DOHH2 (cell line): ENCODE measurements at regions not wholly inside any gene's neighbourhood (a gene's known extent, or its start where the extent isn't known, plus 50 kb on each side); places are given as distances from the start of the nearest gene placed in this dataset.

Experiments
- EZH2phosphoT487 ChIP-seq: fragments of 200-600 bp; sonication (generic); IDR thresholded peaks from 2 replicates; pipeline ENCODE4 v1.6.1; 2017; ENCODE audit warnings: borderline replicate concordance, mild to moderate bottlenecking, antibody characterized with exemption, low read length, moderate library complexity, mixed read lengths
- TF ChIP-seq, protein P1 (sequence below): fragments of 200-600 bp; sonication (generic); IDR thresholded peaks from one replicate; pipeline ENCODE4 v1.5.1; 2014; ENCODE audit warnings: antibody characterized with exemption, mild to moderate bottlenecking, low read depth, low read length; ENCODE audit not compliant: poor library complexity, severe bottlenecking

DNA sequence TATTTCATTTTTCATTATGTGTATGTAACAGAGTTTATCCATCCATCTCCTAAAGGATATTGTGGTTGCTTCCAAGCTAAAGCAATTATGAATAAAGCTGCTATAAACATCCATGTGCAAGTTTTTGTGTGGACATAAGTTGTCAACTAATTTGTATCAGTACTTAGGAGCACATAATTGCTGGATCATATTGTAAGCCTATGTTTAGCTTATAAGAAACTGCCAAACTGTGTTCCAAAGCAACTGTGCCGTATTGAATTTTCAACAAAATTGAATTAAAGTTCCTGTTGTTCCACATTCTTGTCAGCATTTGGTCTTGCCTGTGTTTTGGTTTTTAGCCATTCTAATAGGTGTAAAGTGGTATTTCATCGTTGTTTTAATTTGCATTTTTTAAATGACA, 416.9 kb downstream of the SLC6A15 start:
- TF ChIP-seq, protein P1, sequence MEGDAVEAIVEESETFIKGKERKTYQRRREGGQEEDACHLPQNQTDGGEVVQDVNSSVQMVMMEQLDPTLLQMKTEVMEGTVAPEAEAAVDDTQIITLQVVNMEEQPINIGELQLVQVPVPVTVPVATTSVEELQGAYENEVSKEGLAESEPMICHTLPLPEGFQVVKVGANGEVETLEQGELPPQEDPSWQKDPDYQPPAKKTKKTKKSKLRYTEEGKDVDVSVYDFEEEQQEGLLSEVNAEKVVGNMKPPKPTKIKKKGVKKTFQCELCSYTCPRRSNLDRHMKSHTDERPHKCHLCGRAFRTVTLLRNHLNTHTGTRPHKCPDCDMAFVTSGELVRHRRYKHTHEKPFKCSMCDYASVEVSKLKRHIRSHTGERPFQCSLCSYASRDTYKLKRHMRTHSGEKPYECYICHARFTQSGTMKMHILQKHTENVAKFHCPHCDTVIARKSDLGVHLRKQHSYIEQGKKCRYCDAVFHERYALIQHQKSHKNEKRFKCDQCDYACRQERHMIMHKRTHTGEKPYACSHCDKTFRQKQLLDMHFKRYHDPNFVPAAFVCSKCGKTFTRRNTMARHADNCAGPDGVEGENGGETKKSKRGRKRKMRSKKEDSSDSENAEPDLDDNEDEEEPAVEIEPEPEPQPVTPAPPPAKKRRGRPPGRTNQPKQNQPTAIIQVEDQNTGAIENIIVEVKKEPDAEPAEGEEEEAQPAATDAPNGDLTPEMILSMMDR, result no peak
- TF ChIP-seq EZH2phosphoT487, result no peak
